GM18870 (cell line): ENCODE measurements at regions not wholly inside any gene's neighbourhood (a gene's known extent, or its start where the extent isn't known, plus 50 kb on each side); places are given as distances from the start of the nearest gene placed in this dataset.
"Not testable (repeated sequence)": the region's sequence is repeated elsewhere in the genome, so short reads cannot be mapped to it uniquely, and the experiment has no call there.

ENCODE experiments used
- ATAC-seq: cut with Tn5 transposase; IDR thresholded peaks from one replicate; pipeline ENCODE4 v1.9.1; 2021; ENCODE audit warnings: moderate library complexity; ENCODE audit not compliant: unreplicated experiment

DNA sequence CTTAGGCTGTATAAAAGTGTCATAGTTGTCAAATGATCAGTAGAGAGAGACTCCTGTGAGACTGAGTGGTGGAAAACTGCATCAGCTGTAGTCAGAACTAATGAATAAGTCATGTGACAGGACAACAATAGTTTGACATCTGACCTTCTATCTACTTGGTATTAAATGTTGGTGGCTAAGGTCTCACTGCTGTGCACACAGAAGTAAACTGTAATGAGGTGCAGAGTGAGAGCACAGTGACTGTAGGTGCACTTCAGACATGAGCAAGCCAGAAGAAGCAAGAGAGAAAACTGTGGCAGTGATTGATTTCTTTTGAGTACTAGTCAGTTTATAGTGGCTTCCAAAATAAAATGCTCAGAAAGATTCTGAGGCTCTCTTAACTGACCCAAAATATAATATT is 803.6 kb downstream of the RAPGEF2 start:
- ATAC-seq, result no peak

DNA sequence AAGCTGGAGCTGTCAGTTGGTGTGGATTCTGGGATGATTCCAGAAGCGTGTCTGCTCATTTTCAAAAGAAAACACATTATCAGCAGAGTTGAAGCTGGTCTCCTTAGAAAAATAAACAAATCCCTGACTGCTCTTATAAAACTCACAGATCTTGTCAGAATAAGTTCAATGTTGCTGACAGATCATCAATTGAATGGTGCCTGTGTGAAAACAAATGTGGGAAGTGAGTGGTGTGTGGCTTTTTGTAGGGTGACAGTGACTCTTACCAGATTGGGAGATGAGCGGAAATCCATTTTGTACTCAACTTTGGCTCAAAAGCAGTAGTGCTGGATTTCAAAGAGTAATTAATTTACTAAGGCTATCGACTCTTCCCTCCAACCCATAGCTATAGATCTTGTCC is 807.8 kb downstream of the RAPGEF2 start:
- no peak for ATAC-seq

DNA sequence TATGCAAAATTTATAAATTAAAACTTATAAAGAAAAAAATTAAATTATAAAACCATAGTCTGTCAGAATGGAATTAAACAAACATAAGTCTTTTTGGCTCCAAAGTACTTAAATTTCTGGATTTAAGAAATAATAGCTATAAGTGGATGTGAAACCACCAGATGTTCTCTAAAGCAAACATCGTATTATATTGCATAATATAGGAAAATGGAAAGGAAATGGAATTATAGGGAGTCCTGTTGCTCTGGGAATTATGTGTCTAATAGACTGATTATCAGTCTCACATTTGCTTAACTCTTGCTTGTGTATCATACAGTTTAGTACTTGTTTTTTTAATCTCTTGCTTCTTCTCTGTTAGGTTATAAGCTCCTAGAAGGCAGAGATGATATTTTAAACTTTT is 819.2 kb downstream of the RAPGEF2 start:
- no peak for ATAC-seq

DNA sequence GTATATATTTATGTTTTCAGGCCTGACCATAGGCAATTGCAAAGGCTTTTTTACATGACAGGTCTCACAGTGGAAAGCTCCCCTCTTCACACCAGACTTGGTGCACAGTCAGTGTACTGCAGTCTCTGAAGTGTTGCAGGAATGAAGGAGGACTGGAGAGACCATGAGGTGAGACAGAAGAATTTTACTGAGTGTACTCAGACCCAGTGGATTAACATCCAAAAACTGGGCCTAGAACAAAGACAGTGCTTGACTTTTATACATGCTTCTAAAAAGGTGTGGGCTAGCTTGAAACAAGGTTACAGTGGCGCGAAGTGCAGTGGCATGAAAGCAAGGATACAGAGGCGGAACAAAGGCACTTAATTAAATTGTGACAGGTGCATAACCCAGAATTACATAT is 822.9 kb downstream of the RAPGEF2 start:
- no peak for ATAC-seq

DNA sequence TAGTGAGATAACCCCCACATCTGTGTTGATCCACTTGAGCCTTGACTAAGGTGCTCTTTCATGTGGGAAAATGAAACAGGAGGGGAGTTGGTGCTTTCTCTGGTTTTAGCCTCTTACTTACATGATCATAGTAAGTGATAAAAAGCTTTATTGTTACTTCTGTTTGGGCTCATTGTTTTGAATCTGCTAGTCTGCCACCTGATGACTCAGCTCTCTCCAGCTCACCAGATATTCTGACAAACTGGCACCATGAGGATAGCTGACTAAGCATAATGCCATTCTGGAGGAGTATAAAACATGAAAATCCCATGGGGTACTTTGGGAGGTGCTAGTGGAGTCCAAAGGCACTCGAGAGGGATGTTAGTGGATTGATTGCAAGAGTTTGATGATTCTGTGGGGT is 824.0 kb downstream of the RAPGEF2 start:
- ATAC-seq, result no peak

DNA sequence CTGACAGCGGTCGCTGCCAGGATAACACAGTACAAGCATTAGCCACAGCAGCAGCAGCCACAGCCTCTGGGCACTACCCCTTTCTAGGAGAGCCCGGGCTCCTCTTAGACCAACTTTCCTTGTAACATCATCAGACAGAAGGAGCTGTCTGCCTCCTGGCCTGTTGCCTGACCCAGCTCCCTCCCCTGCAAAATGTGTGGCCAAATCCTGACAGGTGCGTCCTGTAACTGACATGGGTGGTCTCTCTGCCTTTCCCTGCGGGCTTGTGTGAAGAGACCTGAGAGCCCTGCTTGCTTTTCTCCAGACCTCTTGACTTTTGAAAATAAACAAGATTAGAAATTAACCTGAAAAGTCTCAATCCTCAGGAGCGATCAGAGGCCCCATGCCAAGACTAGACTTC is 824.9 kb downstream of the RAPGEF2 start:
- ATAC-seq, result no peak

DNA sequence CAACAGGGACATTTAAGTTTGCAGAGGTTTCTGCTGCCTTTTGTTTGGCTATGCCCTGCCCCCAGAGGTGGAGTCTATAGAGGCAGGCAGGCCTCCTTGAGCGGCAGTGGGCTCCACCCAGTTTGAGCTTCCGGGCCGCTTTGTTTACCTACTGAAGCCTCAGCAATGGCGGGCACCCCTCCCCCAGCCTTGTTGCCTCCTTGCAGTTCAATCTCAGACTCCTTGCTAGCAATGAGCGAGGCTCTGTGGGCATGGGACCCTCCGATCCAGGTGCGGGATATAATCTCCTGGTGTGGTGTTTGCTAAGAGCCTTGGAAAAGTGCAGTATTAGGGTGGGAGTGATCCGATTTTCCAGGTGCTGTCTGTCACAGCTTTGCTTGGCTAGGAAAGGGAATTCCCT is 831.7 kb downstream of the RAPGEF2 start:
- not testable (repeated sequence) for ATAC-seq

DNA sequence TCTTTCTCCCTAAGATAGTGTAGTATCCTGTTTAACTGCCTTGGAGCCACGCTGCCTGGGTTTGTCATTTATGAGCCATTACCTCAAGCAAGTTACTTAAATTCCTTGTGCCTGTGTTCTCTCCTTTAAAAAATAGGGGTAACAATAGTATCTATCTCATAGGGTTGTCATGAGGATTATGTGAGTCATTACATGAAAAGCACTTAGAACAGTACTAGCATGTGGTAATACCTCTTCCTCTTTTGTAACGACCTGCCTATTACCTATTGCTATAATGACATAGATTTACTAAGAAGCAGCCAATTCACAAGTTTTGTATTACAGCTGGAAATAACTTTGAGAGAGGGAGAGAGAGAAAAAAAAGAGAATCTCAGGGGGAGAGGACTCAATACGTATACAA is 834.7 kb downstream of the RAPGEF2 start:
- peak; percentile 100 for ATAC-seq

DNA sequence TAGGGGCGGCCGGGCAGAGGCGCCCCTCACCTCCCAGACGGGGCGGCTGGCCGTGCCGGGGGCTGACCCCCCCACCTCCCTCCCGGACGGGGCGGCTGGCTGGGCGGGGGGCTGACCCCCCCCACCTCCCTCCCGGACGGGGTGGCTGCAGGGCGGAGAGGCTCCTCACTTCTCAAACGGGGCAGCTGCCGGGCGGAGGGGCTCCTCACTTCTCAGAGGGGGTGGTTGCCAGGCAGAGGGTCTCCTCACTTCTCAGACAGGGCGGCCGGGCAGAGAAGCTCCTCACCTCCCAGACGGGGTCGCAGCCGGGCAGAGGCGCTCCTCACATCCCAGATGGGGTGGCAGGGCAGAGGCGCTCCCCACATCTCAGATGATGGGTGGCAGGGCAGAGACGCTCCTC is 836.8 kb downstream of the RAPGEF2 start:
- not testable (repeated sequence) for ATAC-seq

DNA sequence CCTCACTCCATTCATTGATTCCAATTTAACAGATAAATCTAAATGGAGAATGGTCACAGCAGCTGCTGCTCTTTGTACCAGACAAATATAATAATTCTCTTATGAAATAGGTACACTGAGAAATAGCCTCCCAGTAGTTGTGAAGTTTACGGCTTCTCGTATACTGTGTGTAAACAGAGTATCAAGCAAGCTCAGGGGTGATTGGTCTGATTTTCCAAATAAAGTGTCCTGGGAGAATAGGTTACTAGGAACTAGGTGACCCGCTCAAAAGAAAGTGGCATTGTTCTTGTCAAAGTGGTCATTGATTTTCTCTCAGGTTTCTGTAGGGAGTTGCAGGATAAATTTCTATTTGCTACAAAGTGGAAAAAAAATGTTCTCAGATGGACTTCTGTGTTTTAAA is 838.2 kb downstream of the RAPGEF2 start:
- no peak for ATAC-seq

DNA sequence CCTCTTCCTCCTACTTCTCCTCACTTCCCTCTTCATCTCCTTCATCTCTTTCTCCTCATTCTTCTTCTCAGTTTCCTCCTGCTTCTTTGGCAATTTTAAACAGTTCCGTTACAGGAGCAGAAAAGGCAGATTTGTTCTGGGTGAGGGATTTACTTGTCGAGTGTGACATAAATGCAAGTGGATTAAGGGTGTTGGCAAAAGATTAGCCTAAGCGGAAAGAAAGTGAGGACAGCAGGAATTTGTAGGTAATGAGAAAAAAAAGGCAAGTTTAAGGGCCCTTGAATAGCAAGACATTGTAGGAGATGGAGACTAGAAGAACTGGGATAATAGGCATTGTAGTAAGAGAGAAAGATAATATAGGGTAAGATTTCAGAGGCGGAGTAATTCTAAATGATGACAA is 841.6 kb downstream of the RAPGEF2 start:
- no peak for ATAC-seq

DNA sequence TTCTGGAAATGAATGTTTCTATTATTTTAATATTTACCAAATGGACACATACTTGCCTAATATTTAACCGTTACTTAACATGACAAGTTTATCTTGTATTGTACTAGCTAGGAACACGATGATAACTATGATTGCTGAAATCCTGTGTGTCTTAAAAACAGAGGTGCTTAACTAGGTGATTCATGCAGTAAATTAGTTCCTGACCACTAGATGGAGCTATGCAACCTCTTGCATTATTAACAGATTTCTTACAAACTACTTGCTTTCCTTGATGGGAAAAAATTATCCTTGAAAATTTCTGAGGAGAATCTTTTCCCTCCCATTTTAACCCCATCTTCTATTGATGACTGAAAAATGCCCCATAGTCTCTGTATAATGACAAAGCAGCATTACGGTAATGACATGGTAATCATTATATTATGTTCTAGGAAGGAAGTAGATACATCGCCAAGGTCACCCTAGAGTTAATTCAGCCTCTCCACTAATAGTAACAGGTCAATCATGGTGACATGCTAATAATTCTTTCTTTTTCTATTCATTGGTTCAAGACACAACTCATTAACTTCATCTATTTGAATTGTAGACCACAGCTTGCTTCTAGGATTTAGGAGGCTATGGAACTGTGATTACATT is 844.2 kb downstream of the RAPGEF2 start:
- ATAC-seq, result peak; percentile 52

DNA sequence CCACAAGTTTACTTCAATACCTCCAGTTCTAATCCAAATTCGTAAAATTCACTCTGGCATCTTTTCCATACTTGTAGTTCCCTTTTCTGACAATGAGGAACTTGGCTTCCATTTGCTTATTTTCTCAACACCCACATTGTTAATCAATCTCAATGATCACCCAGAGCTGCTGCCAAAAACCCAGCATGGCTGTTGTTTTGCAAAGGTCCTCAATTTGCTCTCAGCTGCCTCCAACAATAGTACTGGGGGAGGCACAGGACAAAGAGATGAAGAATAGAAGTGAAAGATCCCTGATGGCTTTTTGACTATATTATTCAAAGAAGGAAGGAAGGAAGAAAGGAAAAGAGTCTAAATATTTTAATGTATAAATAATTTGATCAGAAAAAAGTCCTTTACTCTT is 847.8 kb downstream of the RAPGEF2 start:
- no peak for ATAC-seq

DNA sequence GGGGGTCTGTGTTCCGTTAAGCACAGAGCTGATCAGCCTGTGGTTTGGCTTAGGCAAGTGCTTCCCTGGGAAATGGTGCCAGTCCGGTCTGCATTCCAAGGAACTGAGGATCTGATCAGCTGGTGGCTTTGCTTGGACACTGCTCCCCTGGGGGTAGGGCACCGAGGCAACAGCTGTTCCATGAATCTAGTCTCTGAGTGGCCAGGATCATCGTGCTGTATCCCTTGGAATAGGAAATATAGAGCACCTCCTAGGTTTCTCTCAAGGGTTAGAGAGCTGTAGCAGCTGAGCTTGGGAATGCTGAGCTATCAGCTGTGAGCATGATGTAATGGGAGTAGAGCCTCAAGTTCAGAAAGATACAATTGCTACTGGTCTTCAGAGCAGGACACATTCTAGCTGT is 863.9 kb downstream of the RAPGEF2 start:
- no peak for ATAC-seq

DNA sequence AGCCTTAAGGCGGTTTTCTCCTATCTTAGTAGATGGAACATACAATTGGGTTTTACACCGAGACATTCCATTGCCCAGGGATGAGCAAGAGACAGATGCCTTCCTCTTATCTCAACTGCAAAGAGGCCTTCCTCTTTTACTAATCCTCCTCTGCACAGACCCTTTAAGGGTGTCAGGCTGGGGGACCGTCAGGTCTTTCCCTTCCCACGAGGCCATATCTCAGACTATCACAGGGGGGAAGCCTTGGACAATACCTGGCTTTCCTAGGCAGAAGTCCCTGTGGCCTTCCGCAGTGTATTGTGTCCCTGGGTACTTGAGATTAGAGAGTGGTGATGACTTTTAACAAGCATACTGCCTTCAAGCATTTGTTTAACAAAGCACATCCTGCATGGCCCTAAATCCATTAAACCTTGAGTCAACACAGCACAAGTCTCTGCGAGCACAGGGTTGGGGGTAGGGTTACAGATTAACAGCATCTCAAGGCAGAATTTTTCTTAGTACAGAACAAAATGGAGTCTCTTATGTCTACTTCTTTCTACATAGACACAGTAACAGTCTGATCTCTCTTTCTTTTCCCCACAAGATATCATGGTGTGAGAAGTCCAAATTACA is 874.1 kb downstream of the RAPGEF2 start:
- not testable (repeated sequence) for ATAC-seq

DNA sequence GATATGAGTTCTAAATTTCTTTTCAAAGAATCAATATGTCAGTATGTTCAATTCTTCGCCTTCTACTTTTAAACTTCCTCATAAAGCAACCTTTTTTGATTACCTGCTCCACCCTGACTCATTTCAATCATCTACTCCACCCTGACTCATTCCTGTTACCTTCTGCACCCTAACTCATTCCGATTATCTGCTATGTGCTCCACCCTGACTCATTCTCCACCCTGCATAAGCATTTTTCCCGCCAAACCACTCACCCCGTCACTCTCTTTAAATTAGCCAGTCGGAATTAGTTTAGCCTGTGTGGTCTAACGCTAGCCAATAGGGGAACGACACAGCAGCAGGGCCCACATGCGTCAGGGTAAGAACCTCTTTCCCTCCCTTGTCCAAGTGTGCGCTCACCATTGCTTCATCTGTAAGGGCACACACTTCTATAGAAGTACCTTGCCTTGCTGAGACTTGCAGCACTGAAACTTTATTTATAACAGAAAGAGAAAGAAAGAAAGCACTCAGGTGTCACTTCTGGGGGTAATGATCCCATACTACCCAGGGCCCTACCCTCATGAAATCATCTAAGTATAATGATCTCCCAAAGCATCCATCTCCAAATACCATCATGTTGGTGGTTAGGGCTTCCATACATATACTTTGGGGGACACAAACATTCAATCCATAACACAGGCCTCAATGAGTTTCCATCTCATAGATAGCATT is 875.2 kb downstream of the RAPGEF2 start:
- no peak for ATAC-seq

DNA sequence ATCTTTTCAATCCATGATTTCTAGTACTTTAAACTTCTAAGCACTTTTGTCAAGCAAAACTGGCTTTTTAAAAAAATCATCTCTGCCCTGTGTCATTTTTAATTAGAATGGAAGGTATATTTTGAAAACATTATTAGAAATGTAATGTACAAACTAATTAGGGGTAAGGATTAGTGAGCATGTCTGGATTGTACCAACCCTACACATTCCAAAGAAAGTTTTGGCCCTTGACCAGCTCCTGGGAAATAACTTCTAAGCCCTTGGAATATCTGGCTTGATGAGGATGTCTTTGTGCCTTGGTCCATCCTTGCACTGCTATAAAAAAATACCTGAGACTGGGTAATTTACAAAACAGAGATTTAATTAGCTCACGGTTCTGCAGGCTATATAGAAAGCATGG is 876.5 kb downstream of the RAPGEF2 start:
- no peak for ATAC-seq

DNA sequence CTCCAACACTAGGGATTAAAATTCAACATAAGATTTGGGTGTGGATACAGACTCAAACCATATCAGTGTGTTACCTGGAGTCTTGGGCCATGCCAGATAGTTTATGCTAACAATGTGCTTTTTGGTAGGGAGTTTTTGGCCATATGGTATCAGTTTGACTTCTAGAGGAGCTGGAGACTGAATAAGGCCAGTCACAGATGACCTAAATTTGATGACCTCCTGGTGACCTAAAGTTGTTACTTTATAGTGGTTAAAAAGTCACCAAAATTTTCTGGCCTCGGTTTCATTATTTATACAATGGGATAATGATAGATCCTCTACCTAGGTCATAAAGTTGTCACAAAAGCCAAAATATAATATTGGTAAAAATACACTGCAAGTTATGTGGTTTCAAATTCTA is 877.1 kb downstream of the RAPGEF2 start:
- ATAC-seq, result no peak

DNA sequence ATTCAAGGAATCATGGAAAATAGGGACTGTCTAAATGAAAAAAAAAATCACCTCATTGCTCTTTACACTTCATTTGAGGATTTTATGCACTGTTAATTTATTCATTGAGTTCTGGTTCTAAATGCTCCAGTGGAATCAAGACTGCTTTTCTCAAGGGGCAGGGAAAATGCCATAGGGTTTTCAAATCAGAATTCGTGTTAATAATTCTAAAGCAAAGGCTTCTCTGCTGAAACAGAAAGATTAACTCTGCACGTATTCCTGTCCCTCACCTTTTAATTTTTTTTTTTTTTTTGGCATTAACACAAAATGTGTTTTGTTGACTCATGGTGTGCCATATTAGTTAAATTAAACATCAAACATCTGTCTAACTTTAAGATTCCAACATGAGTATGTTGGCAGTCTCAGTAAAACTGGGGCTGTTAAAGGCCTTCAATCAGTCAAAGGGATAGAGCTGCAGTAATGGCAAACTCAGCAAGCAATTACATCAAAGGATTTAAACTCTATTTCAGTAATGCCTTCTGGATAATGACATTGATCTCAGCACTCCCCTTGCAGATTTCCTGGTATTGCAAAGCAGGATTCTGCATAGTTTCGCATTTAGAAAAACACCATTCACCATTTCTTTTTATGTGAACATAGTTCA is 878.1 kb downstream of the RAPGEF2 start:
- ATAC-seq, result no peak

DNA sequence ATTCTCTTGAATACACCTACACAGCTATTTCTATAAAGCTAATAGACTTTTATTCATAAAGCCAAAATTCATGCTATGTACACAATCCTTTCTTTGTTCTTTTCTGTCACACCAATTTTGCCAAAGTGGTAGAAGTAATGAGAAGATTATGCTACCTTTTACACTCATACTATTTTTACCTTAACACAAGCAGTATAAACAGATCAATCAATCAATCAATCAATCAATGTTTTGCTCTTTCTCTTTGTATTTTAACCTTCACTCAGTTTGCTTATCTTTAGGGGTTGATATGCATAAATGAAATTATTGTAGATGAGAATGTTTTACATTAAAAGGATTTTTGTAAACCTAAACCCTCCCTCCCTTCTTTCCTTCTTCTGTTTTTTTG is 878.6 kb downstream of the RAPGEF2 start:
- no peak for ATAC-seq

DNA sequence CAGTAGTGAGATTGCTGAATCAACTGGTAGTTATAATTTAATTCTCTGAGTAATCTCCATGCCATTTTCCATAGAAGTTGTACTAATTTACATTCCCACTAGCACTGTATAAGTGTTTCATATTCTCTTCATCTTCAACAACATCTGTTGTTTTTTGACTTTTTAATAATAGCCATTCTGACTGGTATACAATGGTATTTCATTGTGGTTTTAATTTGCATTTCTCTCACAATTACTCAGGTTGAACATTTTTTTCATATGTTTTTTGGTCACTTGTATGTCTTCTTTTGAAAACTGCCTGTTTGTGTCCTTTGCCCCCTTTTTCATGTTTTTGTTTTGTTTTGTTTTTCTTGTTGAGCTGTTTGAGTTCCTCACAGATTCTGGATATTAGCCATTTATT is 880.2 kb downstream of the RAPGEF2 start:
- peak; percentile 56 for ATAC-seq
